ENCODE measurements at regions not wholly inside any gene's neighbourhood (a gene's known extent, or its start where the extent isn't known, plus 50 kb on each side); places are given as distances from the start of the nearest gene placed in this dataset.
"Not testable (repeated sequence)": the region's sequence is repeated elsewhere in the genome, so short reads cannot be mapped to it uniquely, and the experiment has no call there.

DNA sequence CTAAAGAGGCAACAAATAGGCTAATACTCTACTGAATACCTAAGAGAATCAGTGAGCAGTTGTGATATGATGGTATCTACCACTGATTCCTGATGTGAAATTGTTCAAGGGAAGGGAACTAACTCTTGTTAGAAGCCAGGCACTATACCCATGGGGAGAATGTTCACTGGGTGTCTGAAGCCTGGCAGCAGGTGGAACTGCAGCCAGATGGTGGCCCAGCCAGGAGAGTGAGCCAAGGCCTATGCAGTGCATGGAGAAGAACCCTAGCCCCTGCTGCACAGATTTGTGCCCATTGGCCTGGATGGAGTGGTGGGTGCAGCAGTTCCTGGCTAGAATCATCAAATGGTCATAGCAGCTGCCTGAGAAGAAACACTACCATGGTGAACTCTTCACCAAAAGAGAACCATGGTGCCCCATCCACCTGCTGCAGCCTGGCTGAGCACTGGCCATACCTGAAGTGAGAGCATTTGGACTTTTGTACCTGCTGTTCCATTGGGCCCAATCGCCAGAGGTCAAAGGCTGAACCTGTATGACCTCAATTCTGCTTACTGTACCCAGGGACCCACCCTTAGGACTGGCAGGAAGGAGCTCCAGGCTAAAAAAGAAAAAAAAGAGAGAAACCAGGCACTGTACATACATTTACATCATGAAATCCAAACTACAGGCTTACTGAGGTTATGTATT, 118.8 kb upstream of the IVNS1ABP start:
- no peak for DNase-seq (ENCODE audit: low read depth in 2 of 2)

DNA sequence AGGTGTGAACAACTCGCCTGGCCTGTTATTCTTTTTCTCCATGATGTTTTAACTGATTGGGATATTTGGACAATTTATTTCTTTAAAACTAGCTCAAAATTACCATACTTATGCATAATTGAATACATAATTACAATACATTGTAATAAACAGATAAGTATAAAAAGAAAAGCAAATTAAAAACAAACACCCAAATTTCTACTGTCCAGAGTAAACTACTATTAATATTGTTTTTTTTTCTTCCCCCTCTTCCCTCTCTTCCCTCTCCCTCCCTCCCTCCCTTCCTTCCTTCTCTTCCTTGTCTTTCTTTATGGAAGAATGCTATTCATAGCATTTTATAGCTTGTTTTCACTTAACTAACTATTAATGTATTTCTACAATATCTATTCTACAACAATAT, 117.7 kb upstream of the IVNS1ABP start:
- no peak for DNase-seq (ENCODE audit: low read depth in 2 of 2)

DNA sequence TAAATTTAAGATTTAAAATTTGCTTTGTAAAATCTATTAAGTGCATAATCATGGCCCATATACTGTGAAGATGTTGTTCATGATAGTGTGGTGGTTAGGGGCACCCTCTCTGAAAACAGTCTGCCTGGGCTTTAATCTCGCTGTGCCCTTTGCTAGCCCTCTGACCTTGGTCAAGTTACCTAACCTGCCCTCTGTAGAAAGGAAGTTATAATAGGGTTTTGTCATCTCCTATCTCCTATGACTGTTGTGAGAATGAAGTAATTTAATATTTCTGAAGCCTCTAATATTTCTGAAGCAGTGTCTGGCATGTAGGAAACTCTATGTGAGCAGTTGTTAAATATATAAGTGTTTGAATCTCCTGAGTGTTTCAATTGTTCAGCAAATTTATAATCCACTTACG, 116.6 kb upstream of the IVNS1ABP start:
- no peak for DNase-seq (ENCODE audit: low read depth in 2 of 2)

DNA sequence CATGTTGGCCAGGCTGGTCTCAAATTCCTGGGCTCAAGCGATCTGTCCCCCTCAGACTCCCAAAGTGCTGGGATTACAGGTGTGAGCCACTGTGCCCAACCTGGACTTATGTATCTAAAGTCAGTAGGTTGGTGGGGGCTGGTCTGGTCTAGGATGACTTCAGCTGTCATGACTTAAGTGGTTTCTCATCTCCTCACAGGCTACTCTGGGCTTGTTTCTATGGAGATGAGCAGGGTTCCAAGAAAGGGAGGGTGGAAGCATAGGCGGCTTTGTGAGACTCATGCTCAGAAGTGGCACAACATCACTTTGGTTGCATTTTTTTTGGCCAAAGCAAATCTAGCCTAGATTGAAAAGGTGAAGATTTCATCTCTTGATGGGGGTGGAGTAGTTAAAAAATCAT, 115.9 kb upstream of the IVNS1ABP start:
- no peak for DNase-seq (ENCODE audit: low read depth in 2 of 2)

DNA sequence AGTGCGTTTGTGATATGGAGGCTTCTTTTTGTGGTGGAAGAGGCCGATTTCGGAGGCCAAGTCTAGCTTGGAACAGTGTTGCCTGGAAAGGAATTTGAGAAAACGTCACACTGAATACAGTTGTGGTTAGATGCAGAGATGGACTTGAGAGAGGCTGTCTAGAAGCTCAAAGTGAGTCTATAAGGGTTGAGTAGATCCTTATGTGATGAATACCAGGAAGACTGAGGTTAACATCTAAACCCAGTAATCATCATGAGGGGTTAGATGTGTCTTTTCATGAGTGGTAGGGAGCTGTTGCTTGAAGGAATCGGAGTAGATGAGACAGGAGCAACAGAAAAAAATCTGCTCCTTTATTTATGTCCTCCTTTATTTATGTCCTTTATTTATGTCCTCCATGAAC, 114.6 kb upstream of the IVNS1ABP start:
- DNase-seq (ENCODE audit: low read depth in 2 of 2), result no peak

DNA sequence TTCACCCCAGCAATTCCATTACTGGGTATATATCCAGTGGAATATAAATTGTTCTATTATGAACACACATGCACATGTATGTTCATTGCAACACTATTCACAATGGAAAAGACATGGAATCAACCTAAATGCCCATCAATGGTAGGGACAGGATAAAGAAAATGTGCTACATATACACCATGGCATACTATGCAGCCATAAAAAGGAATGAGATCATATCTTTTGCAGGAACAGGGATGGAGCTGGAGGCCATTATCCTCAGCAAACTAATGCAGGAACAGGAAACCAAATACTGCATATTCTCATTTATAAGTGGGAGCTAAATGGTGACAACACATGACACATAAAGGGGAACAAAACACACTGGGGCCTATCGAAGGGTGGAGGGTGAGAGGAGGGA, 112.6 kb upstream of the IVNS1ABP start:
- DNase-seq (ENCODE audit: low read depth in 2 of 2), result not testable (repeated sequence)

DNA sequence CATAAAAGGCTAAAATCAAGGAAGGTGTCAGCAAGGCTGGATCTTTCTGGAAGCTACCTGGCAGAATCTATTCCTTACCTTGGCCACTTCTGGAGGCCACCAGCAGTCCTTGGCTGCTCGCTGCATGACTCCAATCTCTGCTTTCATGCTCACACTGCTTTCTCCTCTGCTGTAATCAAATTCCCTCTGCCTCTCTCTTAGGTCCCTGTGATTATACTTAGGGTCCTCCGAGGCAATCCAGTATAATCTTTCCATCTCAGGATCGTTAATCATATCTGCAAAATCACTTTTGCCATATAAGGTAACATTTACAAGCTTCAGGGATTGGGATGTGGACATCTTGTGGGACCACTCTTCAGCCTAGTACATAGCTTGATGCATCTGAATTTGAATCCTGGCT, 110.7 kb upstream of the IVNS1ABP start:
- no peak for DNase-seq (ENCODE audit: low read depth in 2 of 2)

DNA sequence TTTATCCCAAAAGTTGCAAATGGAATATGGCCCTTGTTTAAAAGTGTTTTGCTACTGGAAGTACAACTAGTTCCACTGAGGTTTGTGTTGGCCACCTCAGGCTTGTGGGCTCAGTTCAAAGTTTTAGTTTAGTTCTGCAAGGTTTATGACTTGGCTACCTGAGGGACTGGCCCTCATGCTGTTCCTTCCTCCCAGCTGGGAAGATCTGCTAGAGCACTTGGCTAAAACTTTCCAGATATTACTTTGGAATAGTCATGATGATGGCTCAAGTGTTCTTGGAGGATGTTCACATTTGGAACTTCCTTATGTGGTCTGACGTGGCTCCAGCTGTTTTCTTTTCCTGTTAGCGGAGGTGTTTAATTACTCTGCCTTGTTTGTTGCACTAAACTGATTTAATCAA, 110.2 kb upstream of the IVNS1ABP start:
- DNase-seq (ENCODE audit: low read depth in 2 of 2), result no peak

DNA sequence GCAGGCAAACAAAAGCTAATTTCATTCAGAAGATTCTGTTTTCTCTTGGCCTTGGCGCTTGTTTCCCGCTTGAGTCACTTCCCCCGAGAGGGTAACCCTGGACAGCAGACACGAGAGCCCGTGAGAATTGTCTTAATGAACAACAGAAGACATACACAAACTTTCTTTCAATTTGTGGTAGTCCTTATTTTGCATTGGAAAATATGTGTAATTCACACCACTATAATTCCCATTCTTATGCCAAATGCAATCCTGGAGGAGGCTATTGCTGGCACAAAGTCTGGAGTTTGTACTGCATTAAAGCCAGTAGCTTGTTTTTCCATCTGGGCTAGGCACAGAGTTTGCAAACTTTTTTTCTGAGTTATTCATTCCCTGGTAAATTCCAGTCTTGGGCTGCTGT, 109.8 kb upstream of the IVNS1ABP start:
- peak in 1 of 2 experiments; percentile 28 for DNase-seq (ENCODE audit: low read depth in 2 of 2)

DNA sequence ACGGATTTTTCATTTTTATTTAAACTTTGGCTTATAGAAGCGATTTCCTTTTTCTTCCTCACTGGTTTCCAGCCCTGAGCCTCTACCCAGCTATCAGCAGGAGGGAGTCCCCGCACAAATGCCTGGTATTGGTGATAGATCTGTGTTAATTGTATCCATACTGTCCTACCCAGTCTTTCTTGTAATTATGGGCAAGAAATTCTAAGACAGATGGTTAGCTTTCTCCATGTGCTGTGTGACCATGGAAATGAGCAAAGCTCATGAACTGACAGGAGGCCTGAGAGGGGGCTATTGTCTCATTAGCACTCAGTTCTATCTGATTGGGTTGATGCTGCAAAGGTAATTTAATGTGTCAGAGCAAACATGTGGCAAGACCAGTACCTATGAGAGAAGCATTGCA, 108.1 kb upstream of the IVNS1ABP start:
- DNase-seq (ENCODE audit: low read depth in 2 of 2), result no peak

DNA sequence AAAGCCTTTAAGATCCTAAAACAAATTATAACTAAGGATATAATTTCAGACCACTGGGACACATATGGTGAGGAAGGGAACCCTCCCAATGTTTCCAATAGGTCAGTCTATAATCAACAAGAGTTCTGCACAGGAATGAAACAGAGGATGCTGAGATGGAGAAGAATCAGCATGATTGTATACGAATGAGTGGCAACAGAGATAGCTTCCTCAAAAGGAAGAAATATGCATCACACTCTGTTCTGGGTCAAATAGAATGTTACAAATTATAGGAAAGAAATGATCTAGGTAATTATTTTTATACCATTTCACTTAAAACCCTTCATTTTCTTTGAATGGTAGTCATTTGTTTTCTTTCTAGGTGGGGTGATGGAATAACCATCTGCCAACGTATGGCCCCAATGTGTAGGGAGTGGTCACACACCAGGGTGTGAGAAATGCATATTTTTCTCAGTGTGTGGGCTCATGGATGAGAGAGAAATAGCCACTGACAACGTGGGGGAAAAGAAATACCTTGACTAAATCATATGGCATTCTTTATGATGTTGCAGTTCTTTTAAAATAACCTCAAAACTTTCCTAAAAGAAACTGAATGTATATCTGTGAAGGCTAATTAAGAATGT, 104.6 kb upstream of the IVNS1ABP start:
- no peak for DNase-seq (ENCODE audit: low read depth in 2 of 2)

DNA sequence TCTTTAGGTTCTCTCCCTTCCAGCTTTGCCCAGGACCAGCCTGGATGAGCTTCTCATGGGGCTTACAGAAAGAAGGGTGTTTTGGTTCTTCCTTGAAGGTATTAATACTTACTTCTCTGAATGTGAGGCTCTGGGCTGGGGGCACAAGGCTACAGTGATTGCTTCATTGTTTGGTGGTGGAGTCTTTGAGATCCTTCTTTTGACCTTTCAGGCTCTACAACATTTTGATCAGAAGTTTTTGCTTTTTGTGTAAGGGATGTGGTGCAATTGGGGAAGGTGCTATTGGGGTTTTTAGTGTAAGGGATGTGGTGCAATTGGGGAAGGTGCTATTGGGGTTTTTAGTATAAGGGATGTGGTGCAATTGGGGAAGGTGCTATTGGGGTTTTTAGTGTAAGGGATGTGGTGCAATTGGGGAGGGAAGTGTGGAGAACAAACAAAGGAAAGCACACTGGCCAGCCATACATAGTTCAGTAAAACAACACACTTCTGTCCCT, 103.6 kb upstream of the IVNS1ABP start:
- no peak for DNase-seq (ENCODE audit: low read depth in 2 of 2)

DNA sequence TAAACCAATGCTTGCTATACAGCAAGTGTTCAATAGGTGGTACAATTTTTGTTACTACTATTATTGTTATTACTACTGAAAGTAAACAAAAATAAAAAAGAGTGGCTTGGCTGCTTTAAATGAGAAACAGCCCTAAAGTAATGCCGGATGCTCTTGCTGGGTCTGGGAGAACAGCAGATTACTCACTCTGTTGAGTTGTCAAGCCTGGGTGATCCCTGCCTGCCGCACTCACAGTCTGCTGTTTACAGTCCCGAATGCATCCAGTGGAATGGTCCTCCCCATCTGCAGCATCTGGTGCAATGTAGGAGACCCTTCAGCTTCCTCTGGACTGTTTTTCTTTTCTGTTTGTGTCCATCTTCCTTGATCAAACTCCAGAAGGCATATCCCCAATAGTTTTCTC, 102.7 kb upstream of the IVNS1ABP start:
- no peak for DNase-seq (ENCODE audit: low read depth in 2 of 2)

DNA sequence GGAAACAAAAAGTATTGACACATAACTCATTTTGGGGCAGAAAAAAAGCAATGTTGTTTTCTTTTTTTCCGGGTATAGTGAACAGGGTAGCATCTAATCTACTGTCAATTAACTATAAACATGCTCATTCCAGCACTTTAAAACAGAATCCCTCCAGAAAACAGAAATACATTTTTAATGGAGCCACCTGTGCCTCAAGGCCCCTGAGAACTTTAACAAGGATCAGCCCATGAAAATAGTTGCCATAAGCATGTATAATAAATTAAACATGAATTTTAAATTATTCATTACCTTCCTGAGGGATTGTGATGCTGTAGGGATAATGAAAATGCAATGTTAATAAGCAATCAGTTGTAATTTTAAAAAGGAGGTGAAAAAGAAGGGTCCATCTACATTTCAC, 101.4 kb upstream of the IVNS1ABP start:
- DNase-seq (ENCODE audit: low read depth in 2 of 2), result no peak

DNA sequence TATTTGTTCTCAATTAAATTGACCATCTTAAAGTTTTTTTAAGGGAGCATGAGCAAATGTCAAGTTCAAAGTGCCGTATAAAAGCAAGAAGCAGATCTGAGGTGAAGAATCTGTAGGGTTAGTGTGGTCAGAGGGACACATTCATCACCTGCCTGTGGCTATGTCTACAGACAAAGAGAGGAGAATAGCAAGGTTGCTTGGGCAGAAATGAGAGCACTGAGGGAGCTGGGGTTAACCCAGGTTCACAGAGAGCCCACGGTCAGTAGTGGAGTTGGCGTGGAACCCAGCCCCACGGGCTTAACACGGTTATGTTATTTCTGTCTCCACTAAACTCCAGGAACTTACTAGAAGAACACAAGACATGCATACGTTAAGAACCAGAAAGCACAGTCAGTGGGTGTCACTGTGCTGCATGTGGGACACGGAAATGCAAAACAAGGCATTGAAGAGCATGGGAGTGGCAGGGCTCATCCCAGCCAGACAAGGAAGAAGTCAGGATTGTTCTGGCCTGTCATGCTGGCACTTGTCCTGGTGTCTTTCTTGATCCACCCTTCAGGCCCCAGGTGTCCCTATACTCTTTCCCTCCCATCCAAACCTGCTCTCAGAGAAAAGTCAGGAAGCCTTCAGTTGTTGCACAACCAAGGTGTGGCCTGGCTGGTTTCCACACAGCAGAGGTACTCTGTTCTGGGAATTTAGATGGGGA, 95.5 kb upstream of the IVNS1ABP start:
- DNase-seq (ENCODE audit: low read depth in 2 of 2), result no peak

DNA sequence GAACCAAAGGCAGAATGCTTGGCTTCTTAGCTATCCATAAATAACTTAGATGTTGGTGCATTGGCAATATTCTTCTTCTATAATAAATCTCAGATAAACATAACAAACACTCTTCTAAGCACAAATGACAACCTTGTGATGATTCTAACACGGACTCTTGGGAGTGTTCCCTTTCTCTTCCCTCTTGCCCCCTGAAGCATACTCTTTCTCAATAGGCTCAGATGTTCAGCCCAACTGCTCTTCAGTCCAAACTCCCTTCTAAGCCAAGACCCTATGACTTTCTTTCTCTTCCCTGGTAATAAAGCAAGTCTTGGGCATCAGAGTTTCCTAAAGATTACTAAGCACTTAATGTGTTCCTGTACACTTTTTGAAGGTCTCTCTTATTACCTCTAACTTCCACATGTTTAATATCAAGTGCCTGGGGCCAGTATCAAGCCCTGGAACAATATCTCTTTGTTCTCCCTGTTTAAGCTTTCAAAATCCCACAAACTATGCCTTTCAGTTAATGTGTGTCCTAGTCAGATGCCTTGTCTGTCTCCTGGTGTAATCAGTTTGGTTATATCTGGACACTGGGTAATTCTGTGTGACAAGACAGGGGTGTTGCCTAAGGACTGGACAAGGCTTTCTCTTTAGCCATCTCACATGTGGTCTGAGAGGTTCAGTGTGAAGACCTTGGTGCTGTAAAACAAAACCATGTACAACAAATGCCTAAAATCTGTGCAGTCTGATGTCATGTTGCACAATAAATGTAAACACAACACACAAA, 92.9 kb upstream of the IVNS1ABP start:
- peak in 1 of 2 experiments; percentile 15 for DNase-seq (ENCODE audit: low read depth in 2 of 2)

DNA sequence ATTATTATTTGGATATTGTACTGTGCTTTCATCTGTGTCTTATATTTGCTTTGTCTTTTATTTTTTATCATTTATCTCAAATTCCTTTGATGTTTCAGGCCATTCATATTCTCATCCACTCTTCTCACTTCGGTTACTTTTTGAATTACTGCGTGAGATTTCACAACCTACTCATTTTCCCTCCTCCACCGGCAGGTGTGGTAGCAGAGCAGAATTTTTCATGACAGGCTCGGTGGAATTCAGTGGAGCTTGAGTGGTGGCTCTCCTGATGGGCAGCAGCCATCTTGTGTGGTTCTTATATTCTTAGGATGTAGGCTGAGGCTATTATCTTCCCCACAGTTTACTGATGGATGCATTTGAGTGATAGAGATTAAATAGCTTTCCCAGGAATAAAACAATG, 92.3 kb upstream of the IVNS1ABP start:
- no peak for DNase-seq (ENCODE audit: low read depth in 2 of 2)

DNA sequence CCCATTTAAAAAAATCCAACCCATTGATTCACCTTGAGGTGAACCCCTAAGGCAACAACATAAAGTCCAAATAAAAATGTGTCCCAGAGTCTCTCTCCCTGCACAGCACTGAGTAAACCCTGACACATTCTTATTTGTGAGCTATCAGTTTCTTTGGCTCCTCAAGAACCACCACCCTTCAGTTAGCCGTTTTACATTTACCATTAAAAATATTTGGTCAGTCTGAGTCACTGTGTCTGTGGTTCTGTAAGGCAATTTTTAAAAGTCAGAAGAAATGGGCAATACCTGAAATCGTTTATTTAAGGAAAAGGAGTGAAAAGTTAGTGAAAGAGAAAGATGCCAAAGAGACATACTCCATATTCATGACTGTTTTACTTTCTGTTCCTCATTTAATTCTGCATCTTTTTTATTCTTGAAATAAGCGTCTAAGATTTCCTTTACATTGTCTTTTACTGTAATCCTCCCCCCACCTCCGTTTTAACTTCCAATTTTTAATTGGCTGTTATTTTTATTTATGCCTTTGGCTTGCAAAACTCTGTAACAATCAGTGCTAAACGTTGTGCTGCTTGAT, 91.7 kb upstream of the IVNS1ABP start:
- DNase-seq (ENCODE audit: low read depth in 2 of 2), result no peak

DNA sequence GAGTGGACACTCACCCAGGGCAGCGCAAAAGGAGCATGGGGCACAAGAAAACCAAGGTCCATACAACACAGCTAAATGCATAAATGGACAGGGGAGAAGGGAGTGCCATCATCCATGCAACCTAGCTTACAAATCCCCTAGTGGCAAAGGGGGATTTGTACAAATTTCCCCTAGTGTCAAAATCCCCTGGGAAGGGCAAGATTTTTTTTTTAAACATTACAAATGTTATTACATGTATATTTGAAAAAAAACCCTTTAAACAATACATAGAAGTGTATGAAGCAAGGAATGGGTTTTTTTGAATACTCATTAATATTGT, 89.6 kb upstream of the IVNS1ABP start:
- DNase-seq (ENCODE audit: low read depth in 2 of 2), result no peak

DNA sequence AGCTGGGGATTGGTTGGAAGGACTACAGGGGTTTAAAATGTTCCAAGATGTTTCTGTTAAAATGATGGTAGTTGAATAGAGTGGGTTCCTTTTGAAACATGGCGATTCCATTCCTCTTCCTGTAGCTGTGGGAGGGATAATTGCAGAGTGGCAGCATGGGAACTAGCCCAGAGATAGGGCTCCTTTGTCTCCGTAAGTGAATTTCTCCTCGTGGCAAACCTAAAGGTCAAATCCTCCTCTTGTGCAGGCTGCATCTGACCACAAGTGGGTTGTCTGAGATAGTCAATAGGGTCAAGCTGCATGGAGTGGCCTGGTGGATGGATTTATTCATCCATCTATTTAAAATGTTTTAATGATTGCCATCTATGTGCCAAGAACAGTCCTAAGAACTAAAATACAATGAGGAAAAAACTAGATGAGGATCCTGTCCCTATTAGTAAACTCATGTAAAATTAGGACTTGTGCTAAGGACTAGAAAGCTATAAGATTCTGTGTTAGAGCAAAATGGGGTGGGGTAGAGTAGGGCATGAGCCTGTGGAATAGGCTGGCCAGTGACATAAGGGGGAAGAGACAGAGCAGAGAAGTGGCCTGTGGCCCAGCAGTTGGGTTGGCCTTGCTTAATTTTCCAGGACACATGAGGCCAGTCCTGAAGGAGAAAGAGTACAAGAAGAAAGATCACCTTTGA, 89.1 kb upstream of the IVNS1ABP start:
- DNase-seq (ENCODE audit: low read depth in 2 of 2), result no peak

DNA sequence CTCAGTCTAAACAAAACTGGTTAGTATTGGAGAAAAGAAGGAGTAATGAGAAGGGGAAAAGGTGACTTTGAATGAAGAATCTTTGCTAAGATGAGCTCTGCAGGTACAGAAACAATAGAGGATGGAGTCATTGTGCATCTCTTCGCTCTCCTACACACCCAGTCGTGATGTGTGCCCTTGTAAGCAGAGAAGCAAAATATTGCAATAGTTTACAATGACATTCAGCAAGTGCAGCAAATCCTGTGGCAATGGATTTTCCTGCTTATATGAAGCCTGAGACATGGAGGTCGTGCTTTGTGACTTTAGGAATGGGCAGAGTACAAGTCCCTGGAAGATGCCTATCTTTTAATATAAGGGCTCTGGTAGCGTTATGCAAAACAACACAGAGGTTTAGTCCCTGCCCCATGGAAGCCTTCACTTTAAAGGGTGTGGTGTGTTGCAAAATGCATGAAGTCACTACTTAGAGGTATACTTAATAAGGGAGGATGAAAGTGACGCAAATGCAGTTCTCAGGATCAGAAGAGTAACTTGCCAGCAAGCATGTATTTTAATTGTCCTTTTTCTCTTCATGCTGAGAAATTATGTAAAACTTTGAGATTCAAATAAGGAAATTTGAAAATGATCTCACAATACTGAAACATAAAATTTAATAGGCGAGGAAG, 88.0 kb upstream of the IVNS1ABP start:
- DNase-seq (ENCODE audit: low read depth in 2 of 2), result no peak
